ENCODE measurements at regions not wholly inside any gene's neighbourhood (a gene's known extent, or its start where the extent isn't known, plus 50 kb on each side); places are given as distances from the start of the nearest gene placed in this dataset.

DNA sequence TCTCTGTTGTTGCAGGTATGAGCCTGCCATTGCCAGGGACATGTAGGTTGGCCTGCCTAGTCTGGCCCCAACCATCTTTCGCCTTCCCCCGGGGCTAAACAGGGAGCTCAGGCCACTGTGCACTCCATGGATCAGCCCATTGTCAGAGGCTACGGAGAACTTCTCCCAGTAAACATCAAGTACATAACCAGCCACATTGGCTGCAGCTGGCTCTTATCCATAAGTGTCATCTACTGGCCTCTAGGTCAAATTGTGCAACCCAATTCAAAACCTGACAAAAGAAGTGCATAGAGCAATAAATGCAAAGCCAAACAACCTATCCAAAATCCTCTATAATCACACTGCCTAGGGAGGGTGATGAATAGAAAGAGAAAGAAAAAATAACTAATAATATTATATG, 418.1 kb upstream of the DCC start:
- no peak for ATAC-seq
- no peaks in the 10 kb centered on the region for H3K4me1 ChIP-seq
- intact Hi-C loops (cut with DNase I) = no loop called here
- H3K4me3 ChIP-seq = no peak overlapping the region
- TF ChIP-seq, protein P1, sequence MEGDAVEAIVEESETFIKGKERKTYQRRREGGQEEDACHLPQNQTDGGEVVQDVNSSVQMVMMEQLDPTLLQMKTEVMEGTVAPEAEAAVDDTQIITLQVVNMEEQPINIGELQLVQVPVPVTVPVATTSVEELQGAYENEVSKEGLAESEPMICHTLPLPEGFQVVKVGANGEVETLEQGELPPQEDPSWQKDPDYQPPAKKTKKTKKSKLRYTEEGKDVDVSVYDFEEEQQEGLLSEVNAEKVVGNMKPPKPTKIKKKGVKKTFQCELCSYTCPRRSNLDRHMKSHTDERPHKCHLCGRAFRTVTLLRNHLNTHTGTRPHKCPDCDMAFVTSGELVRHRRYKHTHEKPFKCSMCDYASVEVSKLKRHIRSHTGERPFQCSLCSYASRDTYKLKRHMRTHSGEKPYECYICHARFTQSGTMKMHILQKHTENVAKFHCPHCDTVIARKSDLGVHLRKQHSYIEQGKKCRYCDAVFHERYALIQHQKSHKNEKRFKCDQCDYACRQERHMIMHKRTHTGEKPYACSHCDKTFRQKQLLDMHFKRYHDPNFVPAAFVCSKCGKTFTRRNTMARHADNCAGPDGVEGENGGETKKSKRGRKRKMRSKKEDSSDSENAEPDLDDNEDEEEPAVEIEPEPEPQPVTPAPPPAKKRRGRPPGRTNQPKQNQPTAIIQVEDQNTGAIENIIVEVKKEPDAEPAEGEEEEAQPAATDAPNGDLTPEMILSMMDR (IDR thresholded peaks at IDR 0.05) = no peak
- no peaks in the 10 kb centered on the region for H3K27me3 ChIP-seq
- no peaks in the 10 kb centered on the region for H3K36me3 ChIP-seq
- peaks cover 0 to 20% of the 10 kb centered on the region in 2 donors for H3K9me3 ChIP-seq
- DNase-seq = no peak
- H3K27ac ChIP-seq = no peak overlapping the region

DNA sequence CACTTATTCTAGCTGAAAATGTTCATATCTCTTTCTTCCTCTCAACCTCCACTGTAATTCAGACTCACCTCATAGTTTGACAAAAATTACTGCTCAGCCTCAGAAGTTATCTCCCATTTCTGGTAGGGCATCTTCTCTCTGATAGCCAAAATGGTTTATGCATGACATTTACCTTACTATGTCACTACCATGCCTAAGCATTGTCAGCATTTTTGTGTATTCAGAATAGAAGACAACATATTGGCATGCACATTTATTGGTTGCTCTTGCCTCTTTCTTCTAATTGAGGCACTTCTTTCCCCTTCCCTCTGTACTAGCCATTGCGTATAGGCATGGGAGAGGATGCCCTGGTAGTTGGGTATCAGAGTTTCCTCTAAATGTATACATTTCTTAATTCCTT, 406.1 kb upstream of the DCC start:
- intact Hi-C loops (cut with DNase I) = no loop called here
- Histone ChIP-seq H3K9me3 (peaks cover 0 to 14% of the 10 kb centered on the region in 2 donors), H3K4me3 (no peak overlapping the region), H3K36me3 (no peaks in the 10 kb centered on the region), H3K27me3 (no peaks in the 10 kb centered on the region), H3K27ac (no peak overlapping the region), H3K4me1 (no peaks in the 10 kb centered on the region)
- TF ChIP-seq, protein P1 (IDR thresholded peaks at IDR 0.05) = no peak
- ATAC-seq (no peak), DNase-seq (no peak)

DNA sequence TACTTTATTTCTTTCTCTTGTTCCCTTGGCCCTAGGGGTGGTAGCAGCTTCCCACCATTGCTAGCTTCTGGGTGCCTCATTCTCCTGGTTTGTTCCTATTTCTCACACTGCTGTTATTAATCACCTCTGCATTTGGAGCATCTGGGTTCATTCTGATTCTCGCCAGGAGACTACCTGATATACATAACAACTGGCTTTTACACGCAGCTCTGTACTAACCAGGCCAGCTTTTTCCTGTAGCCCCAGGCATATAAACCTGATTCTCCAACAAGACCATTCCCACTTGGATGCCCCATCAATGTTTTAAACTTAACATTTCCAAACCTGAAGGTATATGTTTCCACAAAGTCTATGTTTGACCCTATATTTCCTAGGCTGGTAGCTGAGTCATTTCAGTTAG, 403.9 kb upstream of the DCC start:
- H3K4me3 ChIP-seq = no peak overlapping the region
- no peaks in the 10 kb centered on the region for H3K9me3 ChIP-seq
- H3K27ac ChIP-seq = no peak overlapping the region
- ATAC-seq (no peak), DNase-seq (no peak)
- no peaks in the 10 kb centered on the region for H3K4me1 ChIP-seq
- no peaks in the 10 kb centered on the region for H3K36me3 ChIP-seq
- TF ChIP-seq, protein P1 (IDR thresholded peaks at IDR 0.05) = no peak
- intact Hi-C loops (cut with DNase I) = no loop called here
- no peaks in the 10 kb centered on the region for H3K27me3 ChIP-seq

DNA sequence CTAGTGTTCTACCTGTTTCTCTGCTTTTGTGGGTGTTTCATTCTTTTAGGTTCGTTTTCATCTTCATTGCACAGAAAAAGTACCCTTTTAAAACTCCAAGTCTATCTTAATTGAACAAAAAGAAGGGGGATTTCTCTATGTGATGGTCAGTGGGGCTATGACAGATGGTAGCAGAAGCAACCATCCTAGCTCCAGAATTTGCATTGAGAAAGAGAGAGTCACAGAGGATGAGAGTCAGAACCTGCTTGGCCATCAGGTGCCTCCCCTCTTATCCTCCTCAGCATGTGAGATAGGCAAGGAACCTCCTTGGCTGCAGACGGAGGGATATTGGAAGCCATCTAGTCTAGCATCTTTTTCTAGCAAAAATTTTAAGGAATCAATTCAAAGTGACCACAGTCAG, 398.0 kb upstream of the DCC start:
- ATAC-seq (no peak), DNase-seq (no peak)
- Histone ChIP-seq H3K4me3 (no peak overlapping the region), H3K27me3 (no peaks in the 10 kb centered on the region), H3K9me3 (no peaks in the 10 kb centered on the region), H3K27ac (no peak overlapping the region), H3K4me1 (no peaks in the 10 kb centered on the region), H3K36me3 (no peaks in the 10 kb centered on the region)
- TF ChIP-seq, protein P1 (IDR thresholded peaks at IDR 0.05) = no peak
- intact Hi-C loops (cut with DNase I) = no loop called here

DNA sequence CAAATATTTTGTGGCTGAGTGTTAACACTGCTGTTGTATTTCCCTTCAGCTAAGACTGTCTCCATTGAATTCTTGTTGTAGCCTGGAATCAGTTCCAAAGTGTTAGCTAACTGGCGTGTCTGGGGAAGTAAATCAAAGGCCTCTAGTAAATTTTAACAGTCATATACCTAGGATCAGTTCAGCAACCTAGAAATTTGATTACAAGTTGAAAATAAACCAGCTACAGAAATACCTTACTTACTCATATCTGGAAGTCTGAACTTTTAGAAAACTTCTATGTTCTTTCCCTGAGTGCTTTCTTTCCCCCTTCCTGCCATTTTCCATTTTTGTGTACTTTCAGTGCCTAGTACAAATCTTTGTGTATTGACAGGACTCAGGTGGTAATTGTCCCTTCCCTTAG, 396.7 kb upstream of the DCC start:
- Histone ChIP-seq H3K4me3 (no peak overlapping the region), H3K27ac (no peak overlapping the region), H3K36me3 (no peaks in the 10 kb centered on the region), H3K4me1 (no peaks in the 10 kb centered on the region), H3K27me3 (no peaks in the 10 kb centered on the region), H3K9me3 (no peaks in the 10 kb centered on the region)
- ATAC-seq (no peak), DNase-seq (no peak)
- TF ChIP-seq, protein P1 (IDR thresholded peaks at IDR 0.05) = no peak
- intact Hi-C loops (cut with DNase I) = no loop called here
